Ovary (tissue), 3 donors: ENCODE measurements at regions not wholly inside any gene's neighbourhood (a gene's known extent, or its start where the extent isn't known, plus 50 kb on each side); places are given as distances from the start of the nearest gene placed in this dataset.

Source experiments
- EP300 ChIP-seq: sonication (generic); formaldehyde crosslinking; IDR thresholded peaks from one replicate; pipeline ENCODE4 v1.6.1; 2017; ENCODE audit warnings: antibody characterized with exemption
- POLR2A ChIP-seq: fragments of 450-650 bp; IDR thresholded peaks from one replicate; pipeline ENCODE4 v1.6.1; 2017; ENCODE audit warnings: antibody characterized with exemption, mild to moderate bottlenecking, moderate library complexity
- TF ChIP-seq, protein P1 (sequence below), 3 donors: fragments of 450-650 bp in 2 of 3; fragments of 200-600 bp in 1 of 3; IDR thresholded peaks; one replicate each; pipeline versions ENCODE4 v1.5.1 to v1.8.0; 2016 to 2022; ENCODE audit warnings: antibody characterized with exemption in 3 of 3, mild to moderate bottlenecking in 1 of 3
- donor health status: DM: no; HTN: no; CAD: no.

DNA sequence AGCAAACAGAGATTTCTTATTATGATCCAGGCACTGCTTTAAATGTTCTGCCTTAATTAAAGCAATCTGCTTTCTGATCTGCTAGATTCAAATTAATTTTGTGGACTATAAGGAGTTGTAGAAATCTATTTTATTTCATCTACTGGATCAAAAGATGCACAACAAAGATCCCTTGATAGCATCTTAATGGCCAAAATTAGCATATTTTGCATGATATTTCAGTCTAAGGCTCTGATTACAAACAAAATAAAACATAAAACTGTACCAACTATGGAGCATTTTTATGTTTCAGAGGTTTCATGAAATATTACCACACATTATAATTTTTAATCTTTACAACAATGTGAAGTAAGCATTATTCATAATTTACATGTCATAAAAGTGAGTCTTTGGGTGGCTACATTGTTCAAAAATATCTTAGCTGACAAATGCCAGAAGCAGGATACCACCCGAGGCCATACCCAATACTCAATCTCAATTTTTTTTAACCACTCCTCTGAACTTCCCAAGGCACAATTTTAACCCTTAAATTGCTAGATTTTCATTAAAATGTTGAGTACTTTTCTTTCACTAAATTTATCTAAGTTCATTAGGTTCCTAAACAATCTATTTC, 929.5 kb downstream of the KCNA4 start:
- TF ChIP-seq, protein P1, sequence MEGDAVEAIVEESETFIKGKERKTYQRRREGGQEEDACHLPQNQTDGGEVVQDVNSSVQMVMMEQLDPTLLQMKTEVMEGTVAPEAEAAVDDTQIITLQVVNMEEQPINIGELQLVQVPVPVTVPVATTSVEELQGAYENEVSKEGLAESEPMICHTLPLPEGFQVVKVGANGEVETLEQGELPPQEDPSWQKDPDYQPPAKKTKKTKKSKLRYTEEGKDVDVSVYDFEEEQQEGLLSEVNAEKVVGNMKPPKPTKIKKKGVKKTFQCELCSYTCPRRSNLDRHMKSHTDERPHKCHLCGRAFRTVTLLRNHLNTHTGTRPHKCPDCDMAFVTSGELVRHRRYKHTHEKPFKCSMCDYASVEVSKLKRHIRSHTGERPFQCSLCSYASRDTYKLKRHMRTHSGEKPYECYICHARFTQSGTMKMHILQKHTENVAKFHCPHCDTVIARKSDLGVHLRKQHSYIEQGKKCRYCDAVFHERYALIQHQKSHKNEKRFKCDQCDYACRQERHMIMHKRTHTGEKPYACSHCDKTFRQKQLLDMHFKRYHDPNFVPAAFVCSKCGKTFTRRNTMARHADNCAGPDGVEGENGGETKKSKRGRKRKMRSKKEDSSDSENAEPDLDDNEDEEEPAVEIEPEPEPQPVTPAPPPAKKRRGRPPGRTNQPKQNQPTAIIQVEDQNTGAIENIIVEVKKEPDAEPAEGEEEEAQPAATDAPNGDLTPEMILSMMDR (IDR thresholded peaks at IDR 0.05), result no peak
- TF ChIP-seq POLR2A, result no peak
- no peak for TF ChIP-seq EP300
